SK-N-SH treated with all-trans-retinoic acid at 6 μM for 48 hours (cell line): ENCODE measurements at regions not wholly inside any gene's neighbourhood (a gene's known extent, or its start where the extent isn't known, plus 50 kb on each side); places are given as distances from the start of the nearest gene placed in this dataset.

Source experiments
- ARNTL ChIP-seq: fragments of 450-650 bp; formaldehyde crosslinking; IDR thresholded peaks from 2 replicates; pipeline ENCODE4 v1.5.0; 2020; ENCODE audit warnings: low read depth, mild to moderate bottlenecking, moderate library complexity, borderline replicate concordance
- CSDC2 ChIP-seq: fragments of 250-450 bp; sonication (Bioruptor Pico); IDR thresholded peaks from 2 replicates; pipeline ENCODE4 v1.5.0; 2020; ENCODE audit warnings: mild to moderate bottlenecking, moderate library complexity
- CSRNP3 ChIP-seq: fragments of 250-450 bp; sonication (Bioruptor Pico); IDR thresholded peaks from 2 replicates; pipeline ENCODE4 v1.5.1; 2021; ENCODE audit warnings: mild to moderate bottlenecking, moderate library complexity
- GLIS3 ChIP-seq: fragments of 250-450 bp; sonication (Bioruptor Pico); IDR thresholded peaks from 2 replicates; pipeline ENCODE4 v1.5.0; 2020; ENCODE audit warnings: mild to moderate bottlenecking, moderate library complexity
- ISL1 ChIP-seq: fragments of 250-450 bp; sonication (Bioruptor Pico); IDR thresholded peaks from 2 replicates; pipeline ENCODE4 v2.1.2; 2022; ENCODE audit warnings: mild to moderate bottlenecking, moderate library complexity
- PPARA ChIP-seq: fragments of 250-450 bp; sonication (Bioruptor Pico); IDR thresholded peaks from 2 replicates; pipeline ENCODE4 v1.5.0; 2020; ENCODE audit warnings: mild to moderate bottlenecking, borderline replicate concordance
- RARB ChIP-seq: fragments of 250-450 bp; sonication (Bioruptor Pico); IDR thresholded peaks from 2 replicates; pipeline ENCODE4 v1.8.0; 2021; ENCODE audit warnings: mild to moderate bottlenecking, moderate library complexity
- TOX ChIP-seq: fragments of 250-450 bp; sonication (Bioruptor Pico); IDR thresholded peaks from 2 replicates; pipeline ENCODE4 v1.8.0; 2021; ENCODE audit warnings: mild to moderate bottlenecking, moderate library complexity, borderline replicate concordance
- ZC3H10 ChIP-seq: fragments of 250-450 bp; sonication (Bioruptor Pico); IDR thresholded peaks from 2 replicates; pipeline ENCODE4 v1.5.1; 2021; ENCODE audit warnings: mild to moderate bottlenecking, moderate library complexity
- ZFP3 ChIP-seq: fragments of 250-450 bp; sonication (Bioruptor Pico); IDR thresholded peaks from 2 replicates; pipeline ENCODE4 v1.5.0; 2020; ENCODE audit warnings: mild to moderate bottlenecking, moderate library complexity
- ZNF565 ChIP-seq: fragments of 450-650 bp; formaldehyde crosslinking; conservative IDR thresholded peaks from 2 replicates; pipeline ENCODE4 v1.5.0; 2020; ENCODE audit warnings: low read depth, mild to moderate bottlenecking, moderate library complexity
- TF ChIP-seq, protein P1 (sequence below): fragments of 250-450 bp; sonication (Bioruptor Pico); IDR thresholded peaks from 2 replicates; pipeline ENCODE4 v1.5.1; 2020; ENCODE audit warnings: low read depth, mild to moderate bottlenecking, moderate library complexity
- TF ChIP-seq, protein P2 (sequence below): fragments of 250-450 bp; sonication (Bioruptor Pico); IDR thresholded peaks from 2 replicates; pipeline ENCODE4 v1.8.0; 2021; ENCODE audit warnings: low read depth, mild to moderate bottlenecking, moderate library complexity, borderline replicate concordance

- TF ChIP-seq RARB (CRISPR knock-in tag) = no peak
- no peak for TF ChIP-seq TOX (CRISPR knock-in tag)
- TF ChIP-seq PPARA (CRISPR knock-in tag) = no peak
- TF ChIP-seq ZNF565 (CRISPR knock-in tag) = no peak
- no peak for TF ChIP-seq ZFP3 (CRISPR knock-in tag)
- TF ChIP-seq, protein P1, sequence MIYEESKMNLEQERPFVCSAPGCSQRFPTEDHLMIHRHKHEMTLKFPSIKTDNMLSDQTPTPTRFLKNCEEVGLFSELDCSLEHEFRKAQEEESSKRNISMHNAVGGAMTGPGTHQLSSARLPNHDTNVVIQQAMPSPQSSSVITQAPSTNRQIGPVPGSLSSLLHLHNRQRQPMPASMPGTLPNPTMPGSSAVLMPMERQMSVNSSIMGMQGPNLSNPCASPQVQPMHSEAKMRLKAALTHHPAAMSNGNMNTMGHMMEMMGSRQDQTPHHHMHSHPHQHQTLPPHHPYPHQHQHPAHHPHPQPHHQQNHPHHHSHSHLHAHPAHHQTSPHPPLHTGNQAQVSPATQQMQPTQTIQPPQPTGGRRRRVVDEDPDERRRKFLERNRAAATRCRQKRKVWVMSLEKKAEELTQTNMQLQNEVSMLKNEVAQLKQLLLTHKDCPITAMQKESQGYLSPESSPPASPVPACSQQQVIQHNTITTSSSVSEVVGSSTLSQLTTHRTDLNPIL = no peak
- TF ChIP-seq ISL1 (CRISPR knock-in tag) = no peak
- TF ChIP-seq, protein P2, sequence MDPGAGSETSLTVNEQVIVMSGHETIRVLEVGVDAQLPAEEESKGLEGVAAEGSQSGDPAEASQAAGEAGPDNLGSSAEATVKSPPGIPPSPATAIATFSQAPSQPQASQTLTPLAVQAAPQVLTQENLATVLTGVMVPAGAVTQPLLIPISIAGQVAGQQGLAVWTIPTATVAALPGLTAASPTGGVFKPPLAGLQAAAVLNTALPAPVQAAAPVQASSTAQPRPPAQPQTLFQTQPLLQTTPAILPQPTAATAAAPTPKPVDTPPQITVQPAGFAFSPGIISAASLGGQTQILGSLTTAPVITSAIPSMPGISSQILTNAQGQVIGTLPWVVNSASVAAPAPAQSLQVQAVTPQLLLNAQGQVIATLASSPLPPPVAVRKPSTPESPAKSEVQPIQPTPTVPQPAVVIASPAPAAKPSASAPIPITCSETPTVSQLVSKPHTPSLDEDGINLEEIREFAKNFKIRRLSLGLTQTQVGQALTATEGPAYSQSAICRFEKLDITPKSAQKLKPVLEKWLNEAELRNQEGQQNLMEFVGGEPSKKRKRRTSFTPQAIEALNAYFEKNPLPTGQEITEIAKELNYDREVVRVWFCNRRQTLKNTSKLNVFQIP (CRISPR knock-in tag) = no peak
- no peak for TF ChIP-seq GLIS3 (CRISPR knock-in tag)
- no peak for TF ChIP-seq ARNTL (CRISPR knock-in tag)
- TF ChIP-seq CSRNP3 = no peak
- no peak for TF ChIP-seq ZC3H10 (CRISPR knock-in tag)
- TF ChIP-seq CSDC2 (CRISPR knock-in tag) = no peak
Measured at GRCh38 chr7:134372858-134373257, 56.1 kb upstream of the SLC35B4 start.
